Naive thymus-derived CD4-positive, alpha-beta T cell (primary cell): ENCODE measurements at regions not wholly inside any gene's neighbourhood (a gene's known extent, or its start where the extent isn't known, plus 50 kb on each side); places are given as distances from the start of the nearest gene placed in this dataset.
"Not testable (repeated sequence)": the region's sequence is repeated elsewhere in the genome, so short reads cannot be mapped to it uniquely, and the experiment has no call there.

Experiments used
- ATAC-seq: fragments of 150-1000 bp; cut with Tn5 transposase; 2 replicates; pipeline ENCODE4 v1.10.0; 2021; ENCODE audit warnings: mild to moderate bottlenecking, moderate library complexity
- CTCF ChIA-PET: fragments of 350-600 bp; sonication (Branson Sonifier 250); formaldehyde crosslinking; loops from one replicate; lab custom pipeline; 2021; ENCODE audit warnings: antibody characterized with exemption; lab: Charles Lee
- POLR2A ChIA-PET: fragments of 350-600 bp; sonication (Branson Sonifier 250); formaldehyde crosslinking; loops from one replicate; lab custom pipeline; 2021; ENCODE audit warnings: antibody characterized with exemption, inconsistent platforms; lab: Charles Lee
- DNase-seq, 9 donors: peaks; one replicate each; pipeline versions ENCODE4 v3.0.0 to v3.0.0-alpha.2; 2020 to 2022; ENCODE audit warnings: mixed read lengths in 1 of 9
- H3K27ac ChIP-seq: one replicate; pipeline ENCODE4 v1.7.0; 2013; ENCODE audit warnings: mild to moderate bottlenecking, low read depth, low read length, moderate library complexity
- H3K27me3 ChIP-seq, 2 donors: one replicate each; pipeline ENCODE4 v1.7.0; 2013; ENCODE audit warnings: low read length in 2 of 2, mild to moderate bottlenecking in 2 of 2, moderate library complexity in 2 of 2; ENCODE audit not compliant: control insufficient read depth in 2 of 2, insufficient read depth in 2 of 2
- H3K36me3 ChIP-seq, 3 experiments: 1 replicate in 2 of 3; 2 replicates in 1 of 3; pipeline ENCODE4 v1.7.0; 2013; ENCODE audit warnings: low read length in 3 of 3, mild to moderate bottlenecking in 3 of 3, moderate library complexity in 1 of 3; ENCODE audit not compliant: insufficient read depth in 3 of 3, control insufficient read depth in 2 of 3
- H3K4me1 ChIP-seq, 2 donors: one replicate each; pipeline ENCODE4 v1.7.0; 2013; ENCODE audit warnings: low read length in 2 of 2, mild to moderate bottlenecking in 2 of 2, moderate library complexity in 1 of 2; ENCODE audit not compliant: control insufficient read depth in 2 of 2, insufficient read depth in 2 of 2
- H3K4me3 ChIP-seq: 2 replicates; pipeline ENCODE4 v1.7.0; 2013; ENCODE audit warnings: mild to moderate bottlenecking, low read length
- H3K9me3 ChIP-seq, 3 experiments: 1 replicate in 2 of 3; 2 replicates in 1 of 3; pipeline ENCODE4 v1.7.0; 2013; ENCODE audit warnings: low read length in 3 of 3; ENCODE audit not compliant: control insufficient read depth in 2 of 3
- H3K27ac Mint-ChIP-seq, 9 donors: one replicate each; pipeline ENCODE4 v1.8.0; 2020 to 2022; ENCODE audit warnings: mixed read lengths in 9 of 9, mild to moderate bottlenecking in 8 of 9, moderate library complexity in 5 of 9, inconsistent platforms in 2 of 9
- H3K27me3 Mint-ChIP-seq, 5 donors: one replicate each; pipeline ENCODE4 v1.8.0; 2021 to 2022; ENCODE audit warnings: mixed read lengths in 5 of 5, mild to moderate bottlenecking in 1 of 5
- H3K36me3 Mint-ChIP-seq, 5 donors: one replicate each; pipeline ENCODE4 v1.8.0; 2020 to 2022; ENCODE audit warnings: mixed read lengths in 5 of 5, mild to moderate bottlenecking in 3 of 5, inconsistent platforms in 1 of 5
- H3K4me1 Mint-ChIP-seq, 7 donors: one replicate each; pipeline ENCODE4 v1.8.0; 2020 to 2022; ENCODE audit warnings: mixed read lengths in 7 of 7, mild to moderate bottlenecking in 3 of 7, inconsistent platforms in 1 of 7
- H3K4me3 Mint-ChIP-seq, 10 donors: one replicate each; pipeline ENCODE4 v1.8.0; 2020 to 2022; ENCODE audit warnings: mild to moderate bottlenecking in 10 of 10, mixed read lengths in 10 of 10, moderate library complexity in 6 of 10, inconsistent platforms in 2 of 10
- H3K9me3 Mint-ChIP-seq, 11 donors: one replicate each; pipeline ENCODE4 v1.8.0; 2020 to 2022; ENCODE audit warnings: mixed read lengths in 11 of 11, mild to moderate bottlenecking in 4 of 11, inconsistent platforms in 1 of 11, moderate library complexity in 1 of 11
- intact Hi-C, 2 donors: fragments of 100-400 bp; cut with micrococcal nuclease; formaldehyde crosslinking; loops; one replicate each; pipeline ENCODE4 v1.15.1; 2023

DNA sequence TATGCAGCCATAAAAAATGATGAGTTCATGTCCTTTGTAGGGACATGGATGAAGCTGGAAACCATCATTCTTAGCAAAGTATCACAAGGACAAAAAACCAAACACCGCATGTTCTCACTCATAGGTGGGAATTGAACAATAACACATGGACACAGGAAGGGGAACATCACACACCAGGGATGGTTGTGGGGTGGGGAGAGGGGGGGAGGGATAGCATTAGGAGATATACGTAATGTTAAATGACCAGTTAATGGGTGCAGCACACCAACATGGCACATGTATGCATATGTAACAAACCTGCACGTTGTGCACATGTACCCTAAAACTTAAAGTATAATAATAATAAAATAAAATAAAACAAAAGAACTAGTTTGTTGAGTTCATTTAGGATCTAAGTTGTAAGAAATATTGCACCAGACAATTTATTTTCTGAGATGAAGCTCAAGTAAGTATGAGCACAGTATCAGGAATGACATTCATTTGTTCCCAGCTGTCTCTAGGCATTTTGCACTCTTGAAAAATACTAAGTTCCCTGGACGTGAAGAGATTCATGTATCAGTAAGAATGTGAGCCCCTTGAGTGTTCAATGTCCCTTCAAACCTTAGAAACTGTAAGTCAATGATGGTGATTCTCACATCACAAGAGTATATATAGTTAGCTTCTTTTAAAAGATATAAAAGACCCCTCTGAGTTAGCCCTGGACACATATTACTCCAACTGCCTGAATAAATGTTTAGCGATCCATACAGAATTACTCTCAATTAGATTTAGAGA lies 1519.3 kb upstream of the TPTE start:
- not testable (repeated sequence) for ATAC-seq

DNA sequence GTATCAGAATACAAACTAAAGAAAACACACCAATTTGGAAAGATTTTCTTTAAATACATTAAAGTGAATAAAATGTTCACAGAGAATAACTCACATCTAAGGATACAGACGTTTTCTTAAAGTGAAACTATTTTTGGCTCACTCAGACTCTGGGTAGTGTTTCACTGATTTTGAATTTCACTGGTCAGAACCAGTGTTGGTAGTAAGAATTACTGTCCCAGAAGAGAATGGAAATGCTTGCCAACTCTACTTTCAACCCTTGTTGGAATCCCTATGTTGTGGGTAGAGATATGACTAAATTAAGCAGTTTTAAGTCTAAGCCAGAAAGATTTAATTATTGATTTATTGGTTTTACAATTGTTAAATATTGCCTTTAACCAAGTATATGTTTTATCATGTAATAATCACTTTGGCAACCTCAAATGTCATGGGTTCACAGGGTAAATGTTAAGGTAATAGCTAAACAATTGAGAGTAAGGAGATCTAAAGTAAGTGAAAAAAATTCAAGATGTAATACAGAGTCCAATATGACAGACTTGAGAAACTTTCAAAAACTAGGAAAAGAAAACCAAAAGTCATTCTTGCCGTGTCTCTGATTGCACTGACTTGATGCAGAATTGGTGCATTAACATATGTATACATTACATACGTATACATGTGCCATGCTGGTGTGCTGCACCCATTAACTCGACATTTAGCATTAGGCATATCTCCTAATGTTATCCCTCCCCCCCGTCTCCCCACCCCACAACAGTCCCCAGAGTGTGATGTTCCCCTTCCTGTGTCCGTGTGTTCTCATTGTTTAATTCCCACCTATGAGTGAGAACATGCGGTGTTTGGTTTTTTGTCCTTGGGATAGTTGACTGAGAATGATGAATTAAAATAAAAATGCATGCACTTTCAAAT lies 1517.2 kb upstream of the TPTE start:
- CTCF ChIA-PET, H3K4me1 ChIP-seq, H3K9me3 ChIP-seq, ATAC-seq, H3K4me1 Mint-ChIP-seq, H3K27ac ChIP-seq, POLR2A ChIA-PET, H3K27me3 ChIP-seq, intact Hi-C loops, H3K27ac Mint-ChIP-seq, DNase-seq, H3K4me3 ChIP-seq, H3K36me3 ChIP-seq, H3K4me3 Mint-ChIP-seq: not testable (repeated sequence)
- H3K27me3 Mint-ChIP-seq = peaks cover 0 to 51% (median 25%) of the 10 kb centered on the region in 5 donors
- peaks cover 0 to 17% (median 0%) of the 10 kb centered on the region in 5 donors for H3K36me3 Mint-ChIP-seq
- peaks cover 10 to 64% (median 27%) of the 10 kb centered on the region in 11 donors for H3K9me3 Mint-ChIP-seq

More for the DNA sequence above, 1519.3 kb upstream of the TPTE start:
- POLR2A ChIA-PET, H3K4me1 ChIP-seq, CTCF ChIA-PET, H3K27me3 ChIP-seq, H3K4me3 Mint-ChIP-seq, intact Hi-C loops, H3K36me3 ChIP-seq, H3K9me3 ChIP-seq, H3K27ac ChIP-seq, H3K27ac Mint-ChIP-seq, H3K4me1 Mint-ChIP-seq, DNase-seq, H3K4me3 ChIP-seq: not testable (repeated sequence)
- Mint-ChIP-seq H3K9me3 (peaks cover 8 to 54% (median 26%) of the 10 kb centered on the region in 11 donors), H3K36me3 (peaks cover 0 to 13% (median 0%) of the 10 kb centered on the region in 5 donors), H3K27me3 (peaks cover 0 to 37% (median 13%) of the 10 kb centered on the region in 5 donors)

DNA sequence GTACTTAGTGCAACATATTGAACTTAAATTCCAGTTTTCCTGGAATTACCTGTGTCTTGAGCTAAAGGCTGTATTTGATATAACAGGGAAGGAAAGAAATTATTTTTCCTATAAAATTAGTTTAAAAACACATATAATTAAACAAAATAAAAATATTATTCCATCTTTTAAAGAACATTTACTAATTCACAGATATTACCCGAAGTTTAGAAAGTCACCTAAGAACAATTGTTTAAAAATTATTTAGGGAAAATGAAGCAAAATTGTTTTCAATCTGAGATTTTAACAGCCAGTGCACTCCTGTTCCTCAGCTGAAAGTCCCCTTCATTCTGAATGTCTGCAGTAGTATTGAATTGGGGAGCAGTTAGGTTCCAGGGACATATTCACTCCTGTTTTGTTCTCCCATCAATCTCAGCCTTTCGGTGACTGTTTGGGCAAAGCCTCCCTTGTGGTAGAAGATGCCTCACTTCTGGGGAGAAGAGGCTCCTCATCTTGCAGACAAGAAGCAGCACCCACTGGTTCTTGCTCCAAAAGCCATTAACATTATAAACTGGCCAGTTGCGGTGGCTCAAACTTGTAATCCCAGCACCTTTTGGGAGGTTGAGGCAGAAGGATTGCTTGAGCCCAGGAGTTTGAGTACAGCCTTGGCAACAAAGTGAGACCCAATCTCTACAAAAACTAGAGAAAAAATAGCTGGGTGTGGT lies 1516.4 kb upstream of the TPTE start:
- Mint-ChIP-seq H3K36me3 (peaks cover 0 to 17% (median 0%) of the 10 kb centered on the region in 5 donors), H3K9me3 (peaks cover 11 to 61% (median 25%) of the 10 kb centered on the region in 11 donors), H3K27me3 (peaks cover 0 to 52% (median 28%) of the 10 kb centered on the region in 5 donors)
- ATAC-seq, H3K27ac Mint-ChIP-seq, H3K4me3 ChIP-seq, intact Hi-C loops, H3K4me3 Mint-ChIP-seq, H3K4me1 Mint-ChIP-seq, CTCF ChIA-PET, DNase-seq, POLR2A ChIA-PET, H3K27ac ChIP-seq, H3K4me1 ChIP-seq, H3K27me3 ChIP-seq, H3K36me3 ChIP-seq, H3K9me3 ChIP-seq: not testable (repeated sequence)

DNA sequence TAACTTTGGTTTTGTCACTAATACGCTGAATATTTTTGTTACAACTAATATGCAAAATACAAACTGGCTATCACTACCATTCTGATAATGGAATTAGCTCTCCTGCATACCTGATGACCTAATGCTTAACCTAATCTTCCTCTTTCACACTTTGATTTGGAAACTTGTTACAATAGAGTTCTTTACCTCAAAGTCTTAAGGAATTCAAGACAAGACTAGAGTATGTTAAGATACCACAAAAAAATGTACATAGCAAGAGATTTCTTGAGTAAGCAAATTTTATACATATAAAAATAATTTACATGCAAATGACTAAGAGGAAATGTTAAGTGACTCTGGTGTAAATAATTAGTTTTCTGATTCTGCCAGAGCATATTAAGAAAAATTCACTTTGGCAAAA lies 1515.7 kb upstream of the TPTE start:
- H3K4me1 ChIP-seq, CTCF ChIA-PET, H3K27me3 ChIP-seq, POLR2A ChIA-PET, DNase-seq, H3K4me3 Mint-ChIP-seq, H3K4me3 ChIP-seq, H3K27ac ChIP-seq, intact Hi-C loops, H3K36me3 Mint-ChIP-seq, H3K4me1 Mint-ChIP-seq, ATAC-seq, H3K36me3 ChIP-seq, H3K27ac Mint-ChIP-seq, H3K9me3 ChIP-seq: not testable (repeated sequence)
- H3K27me3 Mint-ChIP-seq = peaks cover 0 to 55% (median 29%) of the 10 kb centered on the region in 5 donors
- peaks cover 10 to 56% (median 19%) of the 10 kb centered on the region in 11 donors for H3K9me3 Mint-ChIP-seq

DNA sequence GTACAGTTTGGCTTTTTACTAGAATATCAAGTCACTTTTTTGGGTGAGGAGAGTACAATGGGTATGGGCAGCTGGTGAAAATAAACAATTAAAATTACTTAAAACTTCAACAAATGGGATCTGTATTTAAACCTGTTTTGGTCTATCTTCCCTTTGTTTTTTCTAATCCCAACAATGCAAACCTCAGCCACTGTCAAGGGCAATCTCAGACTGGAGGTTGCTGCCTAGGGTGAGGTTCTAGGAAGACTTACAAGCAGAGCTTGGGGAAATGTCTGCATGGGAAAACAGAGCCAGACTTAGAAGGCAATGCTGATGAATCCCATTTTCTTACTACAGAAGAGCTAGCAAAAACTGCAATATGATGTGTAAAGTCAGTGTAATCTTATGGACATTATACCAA lies 1515.3 kb upstream of the TPTE start:
- H3K27ac Mint-ChIP-seq, H3K27ac ChIP-seq, ATAC-seq, CTCF ChIA-PET, intact Hi-C loops, H3K4me1 ChIP-seq, H3K4me3 ChIP-seq, H3K27me3 ChIP-seq, POLR2A ChIA-PET, H3K36me3 ChIP-seq, H3K36me3 Mint-ChIP-seq, H3K4me3 Mint-ChIP-seq, H3K4me1 Mint-ChIP-seq, H3K9me3 ChIP-seq, DNase-seq: not testable (repeated sequence)
- Mint-ChIP-seq H3K27me3 (peaks cover 0 to 56% (median 33%) of the 10 kb centered on the region in 5 donors), H3K9me3 (peaks cover 10 to 56% (median 20%) of the 10 kb centered on the region in 11 donors)

DNA sequence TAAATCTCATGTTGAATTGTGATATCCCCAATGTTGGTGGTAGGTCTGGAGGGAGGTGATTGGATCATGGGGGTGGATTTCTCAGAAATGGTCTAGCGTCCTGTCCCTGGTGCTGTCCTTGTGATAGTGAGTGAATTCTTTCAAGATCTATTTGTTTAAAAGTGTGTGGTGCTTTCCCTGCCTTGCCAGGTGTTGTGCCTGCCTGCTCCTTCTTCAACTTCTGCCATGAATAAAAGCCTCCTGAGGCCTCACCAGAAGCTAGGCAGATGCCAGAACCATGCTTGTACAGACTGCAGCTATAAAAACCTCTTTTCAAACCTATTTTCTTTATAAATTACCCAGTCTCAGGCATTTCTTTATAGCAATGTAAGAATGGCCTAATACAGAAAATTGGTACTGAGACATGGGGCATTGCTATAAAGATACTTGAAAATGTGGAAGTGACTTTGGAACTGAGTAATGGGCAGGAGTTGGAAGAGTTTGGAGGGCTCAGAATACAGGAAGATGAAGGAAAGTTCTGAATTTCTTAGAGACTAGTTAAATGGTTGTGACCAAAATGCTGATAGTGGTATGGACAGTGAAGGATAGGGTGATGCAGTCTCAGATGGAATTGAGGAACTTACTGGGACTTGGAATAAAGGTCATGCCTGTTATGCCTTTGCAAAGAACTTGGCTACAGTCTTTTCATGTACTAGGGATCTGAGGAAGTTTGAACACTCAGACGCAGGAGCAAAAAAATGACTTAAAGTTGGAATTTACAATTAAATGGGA lies 1514.6 kb upstream of the TPTE start:
- H3K4me1 ChIP-seq, H3K4me1 Mint-ChIP-seq, H3K27ac ChIP-seq, ATAC-seq, POLR2A ChIA-PET, H3K4me3 ChIP-seq, DNase-seq, CTCF ChIA-PET, H3K36me3 ChIP-seq, H3K27me3 ChIP-seq, H3K36me3 Mint-ChIP-seq, H3K4me3 Mint-ChIP-seq, H3K9me3 ChIP-seq, H3K27ac Mint-ChIP-seq, intact Hi-C loops: not testable (repeated sequence)
- peaks cover 0 to 60% (median 35%) of the 10 kb centered on the region in 5 donors for H3K27me3 Mint-ChIP-seq
- H3K9me3 Mint-ChIP-seq = peaks cover 10 to 56% (median 19%) of the 10 kb centered on the region in 11 donors
